ENCODE measurements at regions not wholly inside any gene's neighbourhood (a gene's known extent, or its start where the extent isn't known, plus 50 kb on each side); places are given as distances from the start of the nearest gene placed in this dataset.

- no peak for TF ChIP-seq EZH2 (IDR thresholded peaks at IDR 0.05; ENCODE audit: low read depth)
- TF ChIP-seq, protein P1, sequence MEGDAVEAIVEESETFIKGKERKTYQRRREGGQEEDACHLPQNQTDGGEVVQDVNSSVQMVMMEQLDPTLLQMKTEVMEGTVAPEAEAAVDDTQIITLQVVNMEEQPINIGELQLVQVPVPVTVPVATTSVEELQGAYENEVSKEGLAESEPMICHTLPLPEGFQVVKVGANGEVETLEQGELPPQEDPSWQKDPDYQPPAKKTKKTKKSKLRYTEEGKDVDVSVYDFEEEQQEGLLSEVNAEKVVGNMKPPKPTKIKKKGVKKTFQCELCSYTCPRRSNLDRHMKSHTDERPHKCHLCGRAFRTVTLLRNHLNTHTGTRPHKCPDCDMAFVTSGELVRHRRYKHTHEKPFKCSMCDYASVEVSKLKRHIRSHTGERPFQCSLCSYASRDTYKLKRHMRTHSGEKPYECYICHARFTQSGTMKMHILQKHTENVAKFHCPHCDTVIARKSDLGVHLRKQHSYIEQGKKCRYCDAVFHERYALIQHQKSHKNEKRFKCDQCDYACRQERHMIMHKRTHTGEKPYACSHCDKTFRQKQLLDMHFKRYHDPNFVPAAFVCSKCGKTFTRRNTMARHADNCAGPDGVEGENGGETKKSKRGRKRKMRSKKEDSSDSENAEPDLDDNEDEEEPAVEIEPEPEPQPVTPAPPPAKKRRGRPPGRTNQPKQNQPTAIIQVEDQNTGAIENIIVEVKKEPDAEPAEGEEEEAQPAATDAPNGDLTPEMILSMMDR (conservative IDR thresholded peaks at IDR 0.05), result no peak
Measured at GRCh38 chr10:23897861-23898260, 311.1 kb upstream of the KIAA1217 start.
